K562 (cell line): ENCODE measurements at regions not wholly inside any gene's neighbourhood (a gene's known extent, or its start where the extent isn't known, plus 50 kb on each side); places are given as distances from the start of the nearest gene placed in this dataset.

ENCODE experiments used
- ATAC-seq: fragments of 200-7000 bp; cut with Tn5 transposase; 3 replicates; pipeline ENCODE4 v1.9.1; 2020; ENCODE audit warnings: moderate library complexity
- BruUV-seq: library from RNA; stranded (reverse); fragments of 400-500 nt; replicated peaks from 2 replicates; lab custom pipeline; 2021; lab: Mats Ljungman, UMichigan
- CTCF ChIA-PET: fragments of 300-600 bp; formaldehyde crosslinking; extraction: SDS; loops from one replicate; lab custom pipeline; 2021; ENCODE audit warnings: low intra/inter-chr PET ratio; lab: Yijun Ruan, JAX
- POLR2A ChIA-PET: fragments of 300-600, 350-650 bp; sonication (Branson Sonifier 250); formaldehyde crosslinking; extraction: SDS; loops from one replicate; lab custom pipeline; 2021; ENCODE audit warnings: antibody characterized with exemption, inconsistent platforms; lab: Yijun Ruan, JAX
- DNase-seq, 4 experiments: peaks; one replicate each; pipeline versions ENCODE4 v3.0.0 to v3.0.0-alpha.2; 2011 to 2018; ENCODE audit warnings: low spot score in 3 of 4, mixed read lengths in 3 of 4; ENCODE audit errors: extremely low read depth in 1 of 4
- FAIRE-seq: peaks from 2 replicates; lab custom pipeline; 2011; peaks lifted over from hg19 to GRCh38; lab: Jason Lieb, UNC
- H2AFZ ChIP-seq: 2 replicates; pipeline ENCODE4 v1.6.0; 2011; ENCODE audit warnings: low read depth, low read length, control low read depth, inconsistent platforms
- H3K27ac ChIP-seq: fragments of 200-600 bp; 3 replicates; pipeline ENCODE4 v1.8.0; 2011; ENCODE audit warnings: low read depth, mild to moderate bottlenecking, control low read depth, inconsistent platforms, low read length, moderate library complexity, mixed read lengths; ENCODE audit errors: extremely low read depth
- H3K27me3 ChIP-seq, 2 experiments: fragments of 300-600 bp in 1 of 2; 2 replicates in 1 of 2; 3 replicates in 1 of 2; pipeline versions ENCODE4 v1.6.0 to v1.8.0; 2011; ENCODE audit warnings: inconsistent platforms in 2 of 2, low read length in 2 of 2, mild to moderate bottlenecking in 1 of 2, mixed read lengths in 1 of 2, moderate library complexity in 1 of 2; ENCODE audit not compliant: control insufficient read depth in 2 of 2, insufficient read depth in 2 of 2
- H3K36me3 ChIP-seq: fragments of 300-600 bp; 3 replicates; pipeline ENCODE4 v1.8.0; 2011; ENCODE audit warnings: mild to moderate bottlenecking, low read length, inconsistent platforms; ENCODE audit not compliant: control insufficient read depth, insufficient read depth
- H3K4me1 ChIP-seq, 2 experiments: fragments of 200-600 bp in 1 of 2; replicated peaks in 1 of 2; 2 replicates in 1 of 2; 3 replicates in 1 of 2; pipeline versions ENCODE4 v1.5.1 to v1.8.0; 2011; ENCODE audit warnings: inconsistent platforms in 2 of 2, low read length in 2 of 2, mild to moderate bottlenecking in 1 of 2, mixed read lengths in 1 of 2, moderate library complexity in 1 of 2; ENCODE audit not compliant: control insufficient read depth in 2 of 2, insufficient read depth in 2 of 2
- H3K4me2 ChIP-seq: 2 replicates; pipeline ENCODE4 v1.6.1; 2011; ENCODE audit warnings: low read length, control low read depth, inconsistent platforms, mixed read lengths; ENCODE audit not compliant: insufficient read depth
- H3K4me3 ChIP-seq: fragments of 200-600 bp; sonication (generic), shearing (Covaris generic); 2 replicates; pipeline ENCODE4 v1.5.1; 2016; ENCODE audit warnings: control low read depth, inconsistent platforms
- H3K79me2 ChIP-seq: fragments of 200-600 bp; 3 replicates; pipeline ENCODE4 v1.8.0; 2011; ENCODE audit warnings: low read length, inconsistent platforms; ENCODE audit not compliant: control insufficient read depth, insufficient read depth
- H3K9ac ChIP-seq, 2 experiments: 2 replicates each; pipeline versions ENCODE4 v1.6.0 to v1.6.1; 2011; ENCODE audit warnings: low read depth in 2 of 2, low read length in 2 of 2, control low read depth in 1 of 2, inconsistent platforms in 1 of 2, mild to moderate bottlenecking in 1 of 2, mixed read lengths in 1 of 2; ENCODE audit not compliant: insufficient read depth in 1 of 2
- H3K9me1 ChIP-seq: one replicate; pipeline ENCODE4 v1.6.0; 2011; ENCODE audit warnings: inconsistent platforms, mild to moderate bottlenecking, low read length, moderate library complexity; ENCODE audit not compliant: control insufficient read depth, insufficient read depth
- H3K9me3 ChIP-seq: replicated peaks from 2 replicates; pipeline ENCODE4 v1.5.1; 2011; ENCODE audit warnings: low read depth, low read length, inconsistent platforms; ENCODE audit not compliant: control insufficient read depth, insufficient read depth
- H4K20me1 ChIP-seq: replicated peaks from 2 replicates; pipeline ENCODE4 v1.6.1; 2011; ENCODE audit warnings: low read length, inconsistent platforms, mixed read lengths; ENCODE audit not compliant: control insufficient read depth, insufficient read depth
- BCL6 ChIP-seq: fragments of 250-450 bp; sonication (Bioruptor Pico); IDR thresholded peaks from 2 replicates; pipeline ENCODE4 v1.4.0; 2020
- CBFB ChIP-seq: sonication (generic); formaldehyde crosslinking; IDR thresholded peaks from 2 replicates; pipeline ENCODE4 v1.4.0; 2020; ENCODE audit warnings: mild to moderate bottlenecking, missing genetic modification reagents
- MECOM ChIP-seq: fragments of 250-450 bp; sonication (Bioruptor Pico); IDR thresholded peaks from 2 replicates; pipeline ENCODE4 v1.8.0; 2022; ENCODE audit warnings: inconsistent platforms
- PKNOX1 ChIP-seq: fragments of 450-650 bp; IDR thresholded peaks from 2 replicates; pipeline ENCODE4 v1.6.1; 2016
- PRPF4 ChIP-seq: fragments of 200-400 bp; formaldehyde crosslinking; IDR thresholded peaks from one replicate; pipeline ENCODE4 v1.6.1; 2017; ENCODE audit warnings: low read length, low read depth, mild to moderate bottlenecking; ENCODE audit not compliant: insufficient read depth, poor library complexity, severe bottlenecking
- RFX5 ChIP-seq: IDR thresholded peaks from 2 replicates; pipeline ENCODE4 v1.6.1; 2011; ENCODE audit warnings: low read depth, mild to moderate bottlenecking, improper control_type of control experiment, low read length
- ZFP91 ChIP-seq: sonication (generic); formaldehyde crosslinking; IDR thresholded peaks from 2 replicates; pipeline ENCODE4 v1.8.0; 2022; ENCODE audit warnings: mild to moderate bottlenecking, missing genetic modification reagents
- ZNF217 ChIP-seq: sonication (generic); formaldehyde crosslinking; IDR thresholded peaks from 2 replicates; pipeline ENCODE4 v1.8.0; 2022; ENCODE audit warnings: mild to moderate bottlenecking, missing genetic modification reagents
- ZNF699 ChIP-seq: fragments of 250-450 bp; sonication (Bioruptor Pico); IDR thresholded peaks from 2 replicates; pipeline ENCODE4 v1.8.0; 2021; ENCODE audit warnings: mild to moderate bottlenecking, moderate library complexity; ENCODE audit not compliant: insufficient replicate concordance
- in situ Hi-C: fragments of 300-500 bp; cut with MboI; formaldehyde crosslinking; loops from 4 replicates; pipeline ENCODE4 v1.15.0; 2018; ENCODE audit warnings: inconsistent platforms, mixed read lengths
- intact Hi-C: fragments of 100-400 bp; cut with micrococcal nuclease; formaldehyde crosslinking; loops from 2 replicates; pipeline ENCODE4 v1.14.2; 2022

DNA sequence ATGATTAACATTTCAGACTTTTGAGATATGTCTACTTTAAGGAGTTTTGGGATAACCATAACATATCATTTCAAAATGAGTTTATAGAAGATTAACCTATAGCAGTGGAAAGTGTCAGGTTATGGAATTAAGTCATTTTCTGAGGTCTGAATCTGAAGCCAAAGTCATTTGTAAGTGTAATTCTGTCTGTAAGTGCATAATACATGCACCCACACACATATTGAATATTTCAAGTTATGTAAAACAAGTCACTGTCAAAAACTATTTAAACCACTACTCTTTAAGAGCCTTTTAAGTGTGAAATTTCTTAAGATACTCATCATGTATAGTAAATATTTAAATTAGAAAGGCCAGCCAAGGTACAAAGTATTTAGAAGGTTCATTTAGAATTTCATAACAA, 115.8 kb upstream of the HMGCLL1 start:
- H2AFZ ChIP-seq: no peak overlapping the region
- no peaks in the 10 kb centered on the region for H3K79me2 ChIP-seq
- no TSS peak for BruUV-seq
- H3K36me3 ChIP-seq: no peaks in the 10 kb centered on the region
- no peaks in the 10 kb centered on the region for H3K9me1 ChIP-seq
- H3K9ac ChIP-seq: no peak overlapping the region
- in situ Hi-C loops: no loop called here
- TF ChIP-seq PRPF4 (no peak), PKNOX1 (no peak), RFX5 (no peak), CBFB (CRISPR knock-in tag) (no peak), ZFP91 (CRISPR knock-in tag) (no peak), MECOM (no peak), ZNF699 (no peak), ZNF217 (CRISPR knock-in tag) (no peak), BCL6 (no peak)
- H3K4me1 ChIP-seq: no peaks in the 10 kb centered on the region
- H3K27me3 ChIP-seq: no peaks in the 10 kb centered on the region
- intact Hi-C loops: no loop called here
- H3K9me3 ChIP-seq: no peaks in the 10 kb centered on the region; the same call in 1 of the 2 replicates
- FAIRE-seq (no peak), ATAC-seq (no peak), DNase-seq (no peak)
- H3K4me3 ChIP-seq: no peak overlapping the region
- no peak overlapping the region for H3K27ac ChIP-seq
- ChIA-PET CTCF (no interaction called here), POLR2A (no interaction called here)
- H3K4me2 ChIP-seq: no peak overlapping the region
- H4K20me1 ChIP-seq: no peaks in the 10 kb centered on the region
